H9 (cell line): ENCODE measurements at regions not wholly inside any gene's neighbourhood (a gene's known extent, or its start where the extent isn't known, plus 50 kb on each side); places are given as distances from the start of the nearest gene placed in this dataset.

ENCODE experiments used
- DNase-seq: peaks from one replicate; pipeline ENCODE4 v3.0.0-alpha.2; 2017
- H2AFZ ChIP-seq: one replicate; pipeline ENCODE4 v1.6.1; 2013; ENCODE audit warnings: mild to moderate bottlenecking, low read length, control low read depth, moderate library complexity
- H2AK5ac ChIP-seq: 2 replicates; pipeline ENCODE4 v1.6.1; 2013; ENCODE audit warnings: low read length, control low read depth, mixed read lengths; ENCODE audit not compliant: insufficient read length
- H2BK120ac ChIP-seq: one replicate; pipeline ENCODE4 v1.6.1; 2013; ENCODE audit warnings: low read depth, mild to moderate bottlenecking, low read length, control low read depth, inconsistent platforms; ENCODE audit not compliant: poor library complexity, severe bottlenecking
- H2BK12ac ChIP-seq: 2 replicates; pipeline ENCODE4 v1.6.1; 2013; ENCODE audit warnings: low read length, control low read depth, mixed read lengths, low read depth; ENCODE audit not compliant: insufficient read length
- H2BK15ac ChIP-seq: 2 replicates; pipeline ENCODE4 v1.6.1; 2013; ENCODE audit warnings: low read depth, low read length, control low read depth
- H2BK20ac ChIP-seq: one replicate; pipeline ENCODE4 v1.6.1; 2013; ENCODE audit warnings: low read depth, mild to moderate bottlenecking, low read length, control low read depth, inconsistent platforms; ENCODE audit not compliant: poor library complexity, severe bottlenecking
- H2BK5ac ChIP-seq: 2 replicates; pipeline ENCODE4 v1.6.1; 2013; ENCODE audit warnings: low read length, control low read depth, mixed read lengths; ENCODE audit not compliant: insufficient read length
- H3K14ac ChIP-seq: 2 replicates; pipeline ENCODE4 v1.6.1; 2013; ENCODE audit warnings: low read length, control low read depth; ENCODE audit not compliant: insufficient read depth
- H3K18ac ChIP-seq: 2 replicates; pipeline ENCODE4 v1.6.1; 2013; ENCODE audit warnings: low read depth, mild to moderate bottlenecking, mixed read lengths, low read length, control low read depth; ENCODE audit not compliant: insufficient read length
- H3K23ac ChIP-seq: 2 replicates; pipeline ENCODE4 v1.6.1; 2013; ENCODE audit warnings: low read length, control low read depth, mixed read lengths, low read depth; ENCODE audit not compliant: insufficient read length
- H3K23me2 ChIP-seq: 2 replicates; pipeline ENCODE4 v1.6.1; 2013; ENCODE audit warnings: low read depth, mild to moderate bottlenecking, mixed read lengths, low read length, control low read depth; ENCODE audit not compliant: insufficient read length, poor library complexity, severe bottlenecking
- H3K27ac ChIP-seq: 2 replicates; pipeline ENCODE4 v1.5.1; 2013; ENCODE audit warnings: low read length, control low read depth, mixed read lengths, low read depth; ENCODE audit not compliant: insufficient read length
- H3K27me3 ChIP-seq: 2 replicates; pipeline ENCODE4 v1.6.1; 2013; ENCODE audit warnings: low read length, control low read depth, inconsistent platforms; ENCODE audit not compliant: insufficient read depth
- H3K4ac ChIP-seq: 2 replicates; pipeline ENCODE4 v1.6.1; 2013; ENCODE audit warnings: low read depth, mild to moderate bottlenecking, control low read depth, inconsistent platforms, low read length, moderate library complexity
- H3K4me1 ChIP-seq: 2 replicates; pipeline ENCODE4 v1.6.1; 2013; ENCODE audit warnings: low read length, control low read depth, inconsistent platforms; ENCODE audit not compliant: insufficient read depth
- H3K4me2 ChIP-seq: 2 replicates; pipeline ENCODE4 v1.6.1; 2013; ENCODE audit warnings: low read length, control low read depth, mixed read lengths; ENCODE audit not compliant: insufficient read length, insufficient read depth
- H3K56ac ChIP-seq: 2 replicates; pipeline ENCODE4 v1.6.1; 2013; ENCODE audit warnings: low read depth, mild to moderate bottlenecking, mixed read lengths, low read length, control low read depth; ENCODE audit not compliant: insufficient read length
- H3K79me1 ChIP-seq: 2 replicates; pipeline ENCODE4 v1.6.1; 2013; ENCODE audit warnings: low read depth, mild to moderate bottlenecking, moderate library complexity, low read length, control low read depth, inconsistent platforms; ENCODE audit not compliant: insufficient read depth, poor library complexity, severe bottlenecking
- H3K79me2 ChIP-seq: 2 replicates; pipeline ENCODE4 v1.6.1; 2013; ENCODE audit warnings: low read length, control low read depth, inconsistent platforms; ENCODE audit not compliant: insufficient read depth
- H3K9ac ChIP-seq: 2 replicates; pipeline ENCODE4 v1.6.1; 2013; ENCODE audit warnings: low read length, control low read depth, mixed read lengths; ENCODE audit not compliant: insufficient read length; ENCODE audit errors: extremely low read depth
- H3K9me3 ChIP-seq: one replicate; pipeline ENCODE4 v1.6.1; 2013; ENCODE audit warnings: low read depth, low read length, inconsistent platforms; ENCODE audit not compliant: control insufficient read depth
- H3T11ph ChIP-seq: one replicate; pipeline ENCODE4 v1.6.1; 2013; ENCODE audit warnings: mild to moderate bottlenecking, low read length, control low read depth, inconsistent platforms
- H4K20me1 ChIP-seq: one replicate; pipeline ENCODE4 v1.6.1; 2013; ENCODE audit not compliant: control insufficient read depth, insufficient read length, insufficient read depth
- H4K5ac ChIP-seq: 2 replicates; pipeline ENCODE4 v1.6.1; 2013; ENCODE audit warnings: low read depth, mild to moderate bottlenecking, mixed read lengths, low read length, control low read depth; ENCODE audit not compliant: insufficient read length
- H4K8ac ChIP-seq: replicated peaks from 2 replicates; pipeline ENCODE4 v1.6.1; 2013; ENCODE audit warnings: low read length, control low read depth, mixed read lengths, low read depth; ENCODE audit not compliant: insufficient read length
- H4K91ac ChIP-seq: 2 replicates; pipeline ENCODE4 v1.6.1; 2013; ENCODE audit warnings: low read depth, mild to moderate bottlenecking, moderate library complexity, mixed read lengths, low read length, control low read depth; ENCODE audit not compliant: insufficient read length
- H3K27ac Mint-ChIP-seq, 3 experiments: 2 replicates in 2 of 3; 3 replicates in 1 of 3; pipeline ENCODE4 v1.8.0; 2020 to 2021; ENCODE audit warnings: mixed read lengths in 3 of 3, mild to moderate bottlenecking in 1 of 3, moderate library complexity in 1 of 3
- H3K27me3 Mint-ChIP-seq: 2 replicates; pipeline ENCODE4 v1.8.0; 2021; ENCODE audit warnings: low read depth, mild to moderate bottlenecking, moderate library complexity, mixed read lengths
- H3K36me3 Mint-ChIP-seq, 3 experiments: 2 replicates in 2 of 3; 3 replicates in 1 of 3; pipeline ENCODE4 v1.8.0; 2020 to 2021; ENCODE audit warnings: low read depth in 3 of 3, mixed read lengths in 3 of 3; ENCODE audit not compliant: insufficient read depth in 1 of 3
- H3K4me1 Mint-ChIP-seq, 2 experiments: 2 replicates each; pipeline ENCODE4 v1.8.0; 2020; ENCODE audit warnings: mixed read lengths in 2 of 2
- H3K4me3 Mint-ChIP-seq, 2 experiments: 2 replicates in 1 of 2; 3 replicates in 1 of 2; pipeline ENCODE4 v1.8.0; 2020 to 2021; ENCODE audit warnings: mild to moderate bottlenecking in 2 of 2, mixed read lengths in 2 of 2, moderate library complexity in 1 of 2
- H3K9me3 Mint-ChIP-seq, 2 experiments: 2 replicates in 1 of 2; 3 replicates in 1 of 2; pipeline ENCODE4 v1.8.0; 2020; ENCODE audit warnings: mild to moderate bottlenecking in 2 of 2, mixed read lengths in 2 of 2, moderate library complexity in 1 of 2
- WGBS: extraction: QIAGEN DNeasy Blood & Tissue Kit; methylation state at CpG from one replicate; pipeline ENCODE4 v1.1.7; 2013; ENCODE audit warnings: missing lambda C conversion rate, low lambda C conversion rate, mixed read lengths; ENCODE audit not compliant: insufficient read length; ENCODE audit errors: extremely low coverage; 5-methylcytosine and 5-hydroxymethylcytosine counted together
- TF ChIP-seq, protein P1 (sequence below): fragments of 200-600 bp; sonication (generic); conservative IDR thresholded peaks from 3 replicates; pipeline ENCODE4 v1.8.0; 2021; ENCODE audit warnings: antibody characterized with exemption, mild to moderate bottlenecking

- no peaks in the 10 kb centered on the region for H3K9me3 ChIP-seq
- H3K27me3 ChIP-seq: no peaks in the 10 kb centered on the region
- DNase-seq: no peak
- no peak overlapping the region for H3K9ac ChIP-seq
- no peak overlapping the region for H2BK15ac ChIP-seq
- no peak overlapping the region for H2BK12ac ChIP-seq
- no peaks in the 10 kb centered on the region for H3K27me3 Mint-ChIP-seq
- H3K79me1 ChIP-seq: no peaks in the 10 kb centered on the region
- H3K23me2 ChIP-seq: no peaks in the 10 kb centered on the region
- H3K27ac Mint-ChIP-seq: no peak overlapping the region
- H3K14ac ChIP-seq: no peak overlapping the region
- no peak overlapping the region for H3K27ac ChIP-seq
- no peak overlapping the region for H2BK120ac ChIP-seq
- no peak overlapping the region for H2BK20ac ChIP-seq
- no peaks in the 10 kb centered on the region for H3K79me2 ChIP-seq
- no peak overlapping the region for H3K23ac ChIP-seq
- no peak overlapping the region for H3K4me3 Mint-ChIP-seq
- TF ChIP-seq, protein P1, sequence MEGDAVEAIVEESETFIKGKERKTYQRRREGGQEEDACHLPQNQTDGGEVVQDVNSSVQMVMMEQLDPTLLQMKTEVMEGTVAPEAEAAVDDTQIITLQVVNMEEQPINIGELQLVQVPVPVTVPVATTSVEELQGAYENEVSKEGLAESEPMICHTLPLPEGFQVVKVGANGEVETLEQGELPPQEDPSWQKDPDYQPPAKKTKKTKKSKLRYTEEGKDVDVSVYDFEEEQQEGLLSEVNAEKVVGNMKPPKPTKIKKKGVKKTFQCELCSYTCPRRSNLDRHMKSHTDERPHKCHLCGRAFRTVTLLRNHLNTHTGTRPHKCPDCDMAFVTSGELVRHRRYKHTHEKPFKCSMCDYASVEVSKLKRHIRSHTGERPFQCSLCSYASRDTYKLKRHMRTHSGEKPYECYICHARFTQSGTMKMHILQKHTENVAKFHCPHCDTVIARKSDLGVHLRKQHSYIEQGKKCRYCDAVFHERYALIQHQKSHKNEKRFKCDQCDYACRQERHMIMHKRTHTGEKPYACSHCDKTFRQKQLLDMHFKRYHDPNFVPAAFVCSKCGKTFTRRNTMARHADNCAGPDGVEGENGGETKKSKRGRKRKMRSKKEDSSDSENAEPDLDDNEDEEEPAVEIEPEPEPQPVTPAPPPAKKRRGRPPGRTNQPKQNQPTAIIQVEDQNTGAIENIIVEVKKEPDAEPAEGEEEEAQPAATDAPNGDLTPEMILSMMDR: no peak
- H3K56ac ChIP-seq: no peak overlapping the region
- no peaks in the 10 kb centered on the region for H3K4me1 Mint-ChIP-seq
- H4K91ac ChIP-seq: no peak overlapping the region
- H3K4me2 ChIP-seq: no peak overlapping the region
- H4K8ac ChIP-seq: no peak overlapping the region
- H4K20me1 ChIP-seq: no peaks in the 10 kb centered on the region
- peaks cover 7 to 8% of the 10 kb centered on the region in 2 experiments; a peak in 3 of 5 replicates for H3K9me3 Mint-ChIP-seq
- H3K18ac ChIP-seq: no peak overlapping the region
- no peak overlapping the region for H3K4ac ChIP-seq
- no CpG with 5 or more reads among the region's 4 CpGs for WGBS
- peaks cover 4 to 6% (median 5%) of the 10 kb centered on the region in 3 experiments; a peak in 6 of 7 replicates for H3K36me3 Mint-ChIP-seq
- no peak overlapping the region for H2BK5ac ChIP-seq
- no peak overlapping the region for H2AFZ ChIP-seq
- H4K5ac ChIP-seq: no peak overlapping the region
- H3K4me1 ChIP-seq: no peaks in the 10 kb centered on the region
- H2AK5ac ChIP-seq: no peak overlapping the region
- H3T11ph ChIP-seq: no peak overlapping the region
Measured at GRCh38 chr9:102941868-102942267, 53.3 kb upstream of the CYLC2 start.
